HG03520 (cell line): ENCODE measurements at regions not wholly inside any gene's neighbourhood (a gene's known extent, or its start where the extent isn't known, plus 50 kb on each side); places are given as distances from the start of the nearest gene placed in this dataset.

Experiments
- ATAC-seq: cut with Tn5 transposase; IDR thresholded peaks from one replicate; pipeline ENCODE4 v1.9.1; 2021; ENCODE audit warnings: mild to moderate bottlenecking, moderate library complexity; ENCODE audit not compliant: unreplicated experiment

DNA sequence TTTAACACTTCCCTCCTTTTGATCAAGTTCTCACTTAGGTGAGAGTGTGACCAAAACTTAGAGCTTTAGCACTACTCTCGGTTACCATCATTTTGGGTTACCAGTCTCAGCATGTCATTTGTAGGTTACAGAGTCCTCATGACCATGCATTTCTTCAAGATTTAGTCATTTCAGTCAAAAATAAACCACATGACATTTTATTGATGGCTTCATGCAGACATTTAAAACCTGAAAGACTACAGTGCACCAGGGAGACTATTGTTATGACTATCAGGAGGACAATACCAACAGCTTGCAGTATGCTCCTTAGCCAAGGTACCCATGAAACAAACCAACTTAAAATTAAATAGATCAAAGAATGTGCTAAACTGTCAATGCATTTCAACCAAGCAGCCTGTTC lies 498.1 kb upstream of the FSTL5 start:
- ATAC-seq: peak; percentile 52

- ATAC-seq: no peak
These were observed 495.9 kb upstream of the FSTL5 start for GRCh38 chr4:162659716-162660115.

GRCh38 chr4:162657966-162658365 lies 494.2 kb upstream of the FSTL5 start:
- no peak for ATAC-seq

- no peak for ATAC-seq
These were observed 486.4 kb upstream of the FSTL5 start for GRCh38 chr4:162650166-162650565.

- ATAC-seq: no peak
These were observed 481.6 kb upstream of the FSTL5 start for GRCh38 chr4:162645381-162645780.

DNA sequence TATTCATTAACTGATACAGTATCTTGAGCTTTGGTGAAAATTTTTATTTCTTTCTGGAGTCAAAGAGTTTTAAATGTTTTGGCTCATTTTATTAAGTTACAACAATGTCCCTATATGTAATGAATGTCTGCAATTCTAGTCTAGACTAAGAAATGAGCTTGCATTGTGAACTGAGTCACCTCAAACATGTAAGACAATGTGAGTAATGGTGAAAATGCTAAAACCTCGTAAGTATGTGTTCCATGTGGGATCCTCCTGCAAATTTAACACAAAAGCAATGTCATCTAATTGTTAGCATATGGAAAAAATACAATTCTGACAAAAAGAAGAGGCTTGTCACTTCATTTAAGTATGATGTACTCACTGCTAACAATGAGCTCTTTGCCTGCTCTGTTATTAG lies 480.5 kb upstream of the FSTL5 start:
- ATAC-seq: no peak

DNA sequence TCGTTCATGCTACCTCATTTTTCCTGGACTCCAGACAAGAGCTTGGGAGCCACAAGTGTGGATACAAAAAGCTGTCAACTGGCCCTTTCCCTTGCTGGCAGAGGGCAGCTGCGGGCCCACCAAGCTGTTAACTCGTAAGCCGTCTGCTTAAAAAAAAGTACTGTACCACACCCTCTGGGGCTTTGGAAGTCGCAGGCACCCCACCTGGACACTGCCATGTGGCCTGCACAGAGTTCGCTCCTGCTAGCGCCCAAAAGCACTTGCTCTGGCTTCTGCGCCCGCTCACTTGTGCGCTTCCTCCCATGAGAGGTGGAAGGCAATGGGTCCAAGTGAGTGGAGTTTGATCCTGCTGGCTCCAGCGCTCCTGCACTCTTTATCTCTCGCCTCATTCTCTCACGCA lies 476.4 kb upstream of the FSTL5 start:
- ATAC-seq: no peak

GRCh38 chr4:162634390-162634789 lies 470.6 kb upstream of the FSTL5 start:
- no peak for ATAC-seq

- no peak for ATAC-seq
These were observed 458.9 kb upstream of the FSTL5 start for GRCh38 chr4:162622664-162623063.

GRCh38 chr4:162610116-162610515 lies 446.3 kb upstream of the FSTL5 start:
- ATAC-seq: no peak

- ATAC-seq: no peak
These were observed 422.5 kb upstream of the FSTL5 start for GRCh38 chr4:162586266-162586665.

- no peak for ATAC-seq
These were observed 418.4 kb upstream of the FSTL5 start for GRCh38 chr4:162582180-162582579.

DNA sequence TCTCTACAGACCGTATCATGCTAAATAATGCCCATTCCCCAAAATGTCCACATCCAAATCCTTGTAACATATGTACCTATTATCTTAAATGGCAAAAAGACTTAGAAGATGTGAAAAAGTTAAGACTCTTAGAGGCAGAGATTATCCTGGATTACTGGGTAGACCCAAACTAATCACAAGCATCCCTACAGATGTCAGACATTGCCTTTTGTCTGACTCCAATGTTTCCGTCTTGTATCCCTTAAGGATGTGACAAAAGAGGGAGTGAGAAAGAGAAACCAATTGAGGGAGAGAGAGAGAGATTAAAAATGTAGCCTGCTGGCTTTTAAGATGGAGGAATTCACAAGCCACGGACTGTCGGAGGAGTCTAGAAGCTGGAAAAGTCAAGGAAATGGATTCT lies 401.9 kb upstream of the FSTL5 start:
- ATAC-seq: no peak

- ATAC-seq: no peak
These were observed 396.3 kb upstream of the FSTL5 start for GRCh38 chr4:162560073-162560472.

- ATAC-seq: peak; percentile 54
These were observed 393.8 kb upstream of the FSTL5 start for GRCh38 chr4:162557516-162558106.

GRCh38 chr4:162535121-162535520 lies 371.3 kb upstream of the FSTL5 start:
- ATAC-seq: no peak

DNA sequence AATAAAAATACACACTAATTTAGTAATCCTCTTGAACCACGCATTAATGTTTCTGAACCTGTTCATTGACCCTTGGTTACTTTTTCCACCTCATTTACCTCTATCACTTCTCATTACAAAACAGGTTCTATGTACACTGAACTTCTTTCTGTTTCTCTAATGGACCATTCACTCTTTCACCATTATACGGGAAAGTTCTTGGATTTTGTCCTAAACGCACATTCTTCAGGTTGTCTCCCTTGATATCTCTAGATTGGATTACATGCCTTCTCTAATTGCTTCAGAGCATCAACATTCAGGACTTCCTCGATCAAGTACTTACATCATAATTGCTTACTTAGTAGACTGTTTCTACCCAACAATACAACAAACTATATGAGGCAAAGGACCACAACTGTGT lies 359.4 kb upstream of the FSTL5 start:
- ATAC-seq: no peak

DNA sequence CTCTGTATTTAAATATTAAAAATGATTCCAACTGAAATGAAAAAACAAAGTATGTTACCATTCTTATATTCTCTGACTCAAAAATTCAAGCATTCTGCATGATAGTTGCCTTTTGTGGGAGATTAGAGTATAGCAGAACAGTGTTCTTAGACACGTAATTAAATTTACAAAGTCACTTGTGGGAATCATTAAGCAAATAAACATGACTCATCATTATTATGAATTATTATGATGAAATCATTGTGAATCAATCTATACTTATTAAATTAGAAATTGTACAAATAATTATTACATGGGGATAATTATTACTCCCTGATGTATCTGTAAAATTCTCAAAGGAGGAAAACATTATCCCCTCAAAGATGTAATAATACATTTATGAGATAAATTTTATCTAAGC lies 358.9 kb upstream of the FSTL5 start:
- no peak for ATAC-seq

DNA sequence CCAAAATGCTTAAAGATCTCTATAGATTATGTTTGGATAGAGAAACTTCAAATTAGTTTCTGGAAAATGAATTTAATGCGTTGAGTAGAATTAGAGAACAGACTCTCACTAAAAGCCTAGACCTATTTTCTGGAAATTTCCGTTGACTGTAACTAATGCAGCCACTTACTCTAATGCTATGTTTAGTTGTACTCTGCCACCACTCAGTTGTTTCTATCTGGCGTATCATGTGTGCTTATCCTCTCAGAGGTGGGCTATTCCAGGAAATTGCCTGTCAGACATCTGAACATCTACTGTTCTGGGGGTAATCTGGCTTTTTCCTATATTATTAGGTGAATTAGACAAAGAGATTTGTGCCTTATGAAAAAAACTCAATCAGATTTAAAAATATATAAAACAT lies 347.1 kb upstream of the FSTL5 start:
- no peak for ATAC-seq

DNA sequence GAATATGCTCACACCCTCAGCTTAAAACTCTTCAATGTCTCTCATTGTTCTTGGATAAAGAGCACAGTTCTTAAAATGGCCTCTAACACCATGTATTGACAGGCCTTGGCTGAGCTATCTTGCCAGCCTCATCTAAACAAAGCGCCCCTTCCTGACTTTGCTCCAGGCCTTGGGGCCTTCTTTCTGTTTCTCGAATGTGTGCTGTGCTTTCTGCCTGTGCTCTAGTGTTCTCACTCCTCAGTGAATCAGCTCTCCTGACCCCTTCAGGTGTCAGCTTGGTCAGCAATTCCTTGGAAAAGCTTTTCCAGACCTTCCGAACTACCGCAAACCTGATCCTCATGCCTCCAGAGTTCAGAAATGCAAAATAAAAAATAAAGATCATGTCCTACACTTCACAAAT lies 346.3 kb upstream of the FSTL5 start:
- ATAC-seq: no peak

DNA sequence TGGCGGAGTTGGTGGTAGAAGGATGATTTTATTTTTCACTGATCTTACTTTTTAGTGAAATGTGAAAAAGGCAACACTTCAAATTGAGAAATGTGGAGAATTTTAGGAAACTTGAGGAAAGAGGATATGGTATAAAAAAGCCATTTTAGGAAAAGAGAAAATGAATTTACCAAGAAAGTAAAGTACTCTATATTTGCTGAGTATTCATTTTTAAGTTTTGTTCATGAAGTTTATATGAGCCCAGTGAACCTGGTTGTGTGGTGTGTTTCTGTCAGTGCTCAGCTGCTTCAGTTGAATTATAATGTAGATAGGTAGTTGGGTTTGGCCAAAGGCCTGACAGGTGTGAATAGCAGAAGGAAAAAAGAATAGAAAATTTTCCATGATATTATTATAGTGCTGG lies 345.5 kb upstream of the FSTL5 start:
- ATAC-seq: no peak

DNA sequence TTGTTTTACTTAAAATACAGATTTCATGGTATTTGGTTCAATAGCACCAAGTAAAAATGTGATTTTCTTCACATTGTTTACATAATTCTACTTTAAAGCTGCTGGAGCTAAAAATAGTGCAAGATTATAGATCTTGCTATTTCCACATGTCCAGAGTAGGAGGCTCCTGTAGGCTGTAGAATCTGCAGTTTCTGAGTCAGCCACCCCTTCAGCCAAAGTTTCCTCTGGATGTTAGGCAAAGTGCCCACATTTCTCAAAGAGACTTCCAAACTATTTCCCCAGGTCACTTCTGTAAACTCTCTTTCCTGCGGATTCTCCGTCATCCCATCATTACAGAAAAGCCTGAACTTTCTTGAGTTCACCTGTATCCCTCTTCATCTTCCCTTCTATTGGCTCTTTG lies 342.5 kb upstream of the FSTL5 start:
- no peak for ATAC-seq

DNA sequence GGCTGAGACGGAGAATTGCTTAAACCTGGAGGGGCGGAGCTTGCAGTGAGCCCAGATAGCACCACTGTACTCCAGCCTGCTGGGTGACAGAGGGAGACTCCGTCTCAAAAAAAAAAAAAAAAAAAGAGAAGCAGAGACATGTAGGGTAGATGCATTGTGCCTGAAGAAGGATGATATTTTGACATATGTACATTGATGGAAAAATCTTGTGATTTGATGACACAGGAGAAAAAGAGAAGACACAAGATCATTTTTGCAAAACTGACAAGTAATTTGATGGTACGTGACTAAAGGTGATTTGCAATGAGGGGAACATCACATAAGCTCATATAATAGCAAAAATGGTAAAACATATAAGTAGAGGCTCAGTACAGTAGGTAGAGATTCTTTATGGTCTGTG lies 340.1 kb upstream of the FSTL5 start:
- ATAC-seq: no peak

DNA sequence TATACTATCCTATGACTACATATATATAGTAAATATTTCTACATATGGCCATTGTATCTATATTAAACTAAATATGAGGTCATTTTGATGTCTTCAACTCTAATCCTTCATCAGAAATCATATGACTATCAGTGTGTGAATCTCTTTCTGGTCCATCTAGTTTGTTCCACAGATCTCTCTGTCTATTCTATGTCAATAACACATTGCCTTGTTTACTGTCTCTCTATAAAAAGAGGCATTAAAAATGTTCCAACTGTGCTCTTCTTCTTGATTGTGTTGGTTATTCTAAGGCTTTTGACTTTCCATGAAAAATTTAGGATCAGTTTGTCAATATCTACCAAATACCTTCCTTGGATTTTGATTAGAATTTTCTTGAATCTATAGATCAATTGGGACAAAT lies 338.3 kb upstream of the FSTL5 start:
- no peak for ATAC-seq
